SW480 (cell line): ENCODE measurements at regions not wholly inside any gene's neighbourhood (a gene's known extent, or its start where the extent isn't known, plus 50 kb on each side); places are given as distances from the start of the nearest gene placed in this dataset.
"Not testable (repeated sequence)": the region's sequence is repeated elsewhere in the genome, so short reads cannot be mapped to it uniquely, and the experiment has no call there.

ENCODE experiments used
- DNase-seq: peaks from one replicate; pipeline ENCODE4 v3.0.0-alpha.2; 2016; ENCODE audit warnings: low spot score

DNA sequence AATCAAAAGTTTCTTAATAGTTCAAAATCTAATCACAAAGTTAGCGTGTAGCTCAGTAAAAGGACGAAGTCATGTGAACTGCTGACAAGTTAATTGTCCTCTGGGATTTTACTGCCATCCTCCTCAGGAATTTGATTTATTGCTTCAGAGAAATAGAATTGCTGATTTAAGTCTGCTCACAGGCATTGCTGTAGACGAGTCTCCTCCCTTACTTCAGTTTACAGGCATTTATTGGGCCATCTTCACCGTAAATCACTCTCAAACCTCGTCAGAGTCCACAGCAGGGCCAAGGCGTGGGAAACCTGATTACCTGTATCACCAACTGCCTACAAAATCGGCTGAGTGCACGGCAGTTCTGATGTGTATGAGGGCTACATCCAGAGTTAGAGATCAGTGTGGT is 119.1 kb upstream of the PDE10A start:
- DNase-seq: no peak

DNA sequence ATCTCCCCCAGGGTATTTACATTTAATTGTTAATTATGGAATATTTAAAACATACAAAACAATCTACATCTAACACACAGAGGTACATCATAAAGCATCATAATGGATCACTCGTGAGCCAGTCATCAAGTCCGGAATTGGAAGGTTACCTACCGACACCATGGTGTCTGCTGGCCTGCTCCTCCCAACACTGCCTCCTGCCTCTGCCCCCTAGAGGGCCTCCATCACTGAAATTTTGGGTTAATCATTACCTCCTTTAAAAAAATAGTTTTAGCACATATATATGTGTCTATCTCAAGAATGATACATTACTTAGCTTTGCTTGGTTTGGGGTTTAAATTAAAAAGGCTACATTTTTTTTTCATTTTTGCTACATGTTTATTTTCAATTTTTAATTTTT is 114.6 kb upstream of the PDE10A start:
- no peak for DNase-seq

DNA sequence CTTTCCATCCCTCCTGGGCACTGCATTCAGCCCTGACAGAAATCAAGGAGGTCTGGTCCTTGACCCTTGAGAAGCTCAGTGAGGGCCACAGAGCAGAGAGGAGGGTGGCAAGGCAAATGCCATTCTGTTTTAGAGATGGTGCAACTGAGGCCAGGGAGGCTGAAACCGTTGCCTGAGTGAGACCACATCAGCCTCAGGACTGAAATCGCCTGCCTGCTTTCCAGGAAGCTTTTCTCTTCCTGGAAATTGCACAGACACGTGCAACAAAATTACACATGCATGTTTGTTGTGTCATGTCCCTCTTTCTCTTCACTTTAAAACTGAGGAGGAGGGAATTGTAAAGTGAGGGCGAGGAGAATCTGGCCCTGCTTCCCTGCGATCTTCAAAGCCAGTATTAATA is 113.7 kb upstream of the PDE10A start:
- DNase-seq: no peak

DNA sequence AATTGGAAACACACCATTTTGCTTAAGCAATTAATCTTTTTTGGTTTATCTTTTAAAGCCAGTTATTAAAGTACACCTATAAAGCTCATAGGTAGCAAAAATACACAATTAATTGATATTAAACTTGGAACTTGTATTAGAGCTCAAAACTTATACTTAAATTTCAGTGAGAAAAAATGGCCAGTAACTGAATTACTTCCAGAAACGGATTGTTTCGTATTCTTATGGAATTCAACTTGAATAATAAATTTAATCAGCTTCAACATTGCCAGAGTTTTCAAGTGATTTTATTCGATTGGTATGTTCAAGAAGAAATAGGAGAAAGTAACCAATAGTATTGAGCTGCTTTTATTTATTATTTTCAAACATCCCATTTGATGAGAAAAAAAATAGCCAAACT is 112.7 kb upstream of the PDE10A start:
- DNase-seq: no peak

DNA sequence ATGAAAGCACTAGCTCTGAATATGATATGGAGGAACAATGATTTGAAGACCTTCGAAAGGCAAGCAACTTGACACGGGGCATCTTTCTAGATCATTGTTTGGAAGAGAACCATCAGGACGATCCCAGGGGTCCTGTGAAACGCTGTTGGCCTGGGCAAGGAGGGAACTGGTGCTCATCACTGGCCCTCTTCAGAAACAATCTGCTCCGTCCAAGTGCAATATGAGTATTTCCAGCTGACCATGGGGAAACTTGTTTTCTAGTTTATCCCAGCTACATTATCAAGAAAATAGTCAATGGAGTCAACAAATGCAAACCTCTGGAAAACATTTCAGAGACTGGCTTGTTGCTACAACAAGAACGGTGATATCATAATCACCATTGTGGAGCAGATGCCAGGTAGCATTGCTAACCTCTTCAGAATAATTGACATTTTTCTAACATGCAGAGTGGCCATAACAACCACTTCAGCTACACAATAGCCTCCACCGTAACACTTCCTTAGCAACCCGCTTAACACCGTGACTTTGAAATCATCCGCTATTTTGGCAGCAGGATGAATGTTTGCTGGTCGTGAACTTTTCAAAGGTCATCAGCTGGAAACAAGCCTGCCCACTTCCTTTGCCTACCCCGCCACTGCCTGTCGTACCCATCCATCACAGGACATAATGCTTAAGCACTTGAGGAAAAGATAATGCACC is 112.0 kb upstream of the PDE10A start:
- peak; percentile 4 for DNase-seq

DNA sequence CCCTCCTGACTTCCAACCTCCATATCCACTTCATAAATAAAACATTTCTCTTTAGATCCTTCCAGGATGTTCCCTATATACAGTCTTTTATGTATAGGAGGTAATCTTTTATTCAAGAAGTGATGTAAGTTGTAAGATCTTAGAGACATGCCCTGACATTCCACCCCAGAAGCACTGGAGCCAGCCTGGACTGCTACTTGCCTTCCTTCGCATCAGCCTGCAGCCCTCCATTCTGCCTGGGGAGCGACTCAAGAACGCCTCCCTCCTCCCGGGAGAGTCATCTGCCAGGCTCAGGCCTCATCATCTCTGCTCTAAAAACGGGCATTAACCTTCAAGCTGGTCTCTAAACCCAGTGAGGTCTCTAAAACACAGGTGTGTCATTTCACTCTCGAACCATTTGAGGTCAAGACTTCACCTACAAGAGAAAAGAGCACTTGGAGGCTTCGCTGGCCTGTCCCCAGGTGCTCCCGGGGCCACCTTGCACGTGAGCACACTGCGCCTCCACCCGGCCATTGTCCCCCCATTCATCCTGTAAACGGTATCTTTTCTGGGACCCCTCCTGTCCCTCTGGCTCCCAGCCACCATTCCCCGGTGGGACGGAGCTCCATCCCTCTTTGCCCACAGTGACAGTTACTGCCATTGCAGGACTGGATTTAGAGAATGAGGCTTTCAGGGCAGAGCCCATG is 107.5 kb upstream of the PDE10A start:
- no peak for DNase-seq

DNA sequence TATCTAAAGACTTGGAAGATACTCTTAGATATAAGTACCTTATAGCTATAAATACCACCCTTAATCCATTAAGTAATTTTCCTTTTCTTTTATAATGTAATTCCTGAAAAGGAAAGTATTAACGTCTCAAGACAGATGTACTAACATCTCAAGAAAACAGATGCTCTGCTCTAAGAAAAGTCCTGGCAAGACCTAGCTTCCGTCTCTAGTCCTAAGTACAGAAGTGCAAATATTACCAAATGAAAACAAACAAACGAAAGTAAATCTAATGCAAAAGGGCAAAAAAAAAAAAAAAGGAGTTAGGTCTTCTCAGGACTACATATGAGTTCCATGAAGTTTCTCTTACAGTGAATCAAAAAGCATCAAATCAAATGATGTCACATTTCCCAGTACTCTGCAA is 106.8 kb upstream of the PDE10A start:
- no peak for DNase-seq

DNA sequence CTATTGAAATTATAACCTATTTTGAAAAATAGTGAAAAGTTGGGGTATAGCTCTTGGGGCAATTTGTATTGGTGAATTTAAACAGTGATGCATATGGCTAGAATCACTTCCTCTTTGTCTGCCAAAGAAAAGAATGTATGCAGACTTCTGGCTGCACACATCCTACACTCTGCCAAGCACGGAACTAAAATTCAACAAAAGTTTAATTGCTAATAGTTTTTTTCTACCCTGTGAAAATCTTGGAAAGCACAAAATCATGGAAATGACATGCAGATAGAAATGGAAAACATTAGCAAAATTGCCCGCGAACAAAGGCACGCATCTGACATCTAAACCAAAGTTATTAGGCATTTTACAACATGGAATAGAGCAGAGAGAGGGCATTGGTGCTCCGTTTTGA is 106.4 kb upstream of the PDE10A start:
- no peak for DNase-seq

DNA sequence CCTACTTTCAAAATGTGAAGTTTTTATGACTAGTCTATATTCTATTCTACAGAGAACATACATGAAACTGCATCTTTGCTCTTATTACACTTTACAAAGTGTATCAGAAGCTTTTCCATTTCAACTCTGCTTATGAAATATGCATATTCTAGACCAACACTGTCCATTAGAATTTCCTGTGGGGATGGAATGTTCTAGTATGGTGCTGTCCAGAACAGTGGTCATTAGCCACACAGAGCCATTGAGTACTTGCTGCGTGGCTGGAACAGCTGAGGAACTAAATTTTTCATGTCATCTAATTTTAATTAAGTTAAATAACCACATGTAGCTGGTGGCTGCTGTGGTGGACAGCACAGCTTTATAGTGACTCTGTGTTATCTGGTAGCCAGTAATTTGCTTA is 105.9 kb upstream of the PDE10A start:
- no peak for DNase-seq

DNA sequence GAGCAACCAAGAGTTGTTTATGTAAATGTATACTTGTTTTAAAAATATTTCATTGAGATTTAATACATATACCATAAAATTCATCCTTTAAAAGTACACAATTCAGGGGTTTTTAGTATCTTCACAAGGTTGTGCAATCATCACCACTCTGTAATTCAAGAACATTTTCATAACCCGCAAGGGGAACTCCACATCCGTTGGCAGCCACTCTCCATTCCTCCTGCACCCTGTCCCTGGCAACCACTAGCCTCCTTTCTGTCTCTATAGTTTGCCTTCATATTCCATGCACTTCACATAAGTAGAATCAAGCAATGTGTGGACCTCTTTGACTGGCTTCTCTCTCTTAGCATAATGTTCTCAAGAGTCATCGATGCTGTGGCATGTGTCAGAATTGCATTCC is 104.2 kb upstream of the PDE10A start:
- no peak for DNase-seq

DNA sequence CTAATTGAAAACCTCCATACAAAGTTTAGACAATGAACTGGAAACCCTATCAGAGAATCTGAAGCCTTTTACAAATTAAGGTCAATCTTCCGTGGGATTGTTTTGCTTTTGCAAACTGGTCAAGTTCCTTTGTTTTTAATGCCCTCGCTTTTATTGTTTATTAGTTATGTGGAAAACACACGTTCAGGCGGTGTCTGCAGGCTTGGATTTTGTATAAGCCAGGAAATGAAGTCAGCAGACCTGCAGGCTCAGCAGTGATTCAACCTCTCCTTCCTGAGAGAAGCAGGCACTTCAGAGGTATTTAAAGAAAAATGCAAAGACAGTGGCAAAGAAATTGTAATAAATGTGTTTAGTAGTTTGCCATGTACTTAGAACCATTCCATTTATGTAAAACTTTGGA is 103.4 kb upstream of the PDE10A start:
- DNase-seq: no peak

DNA sequence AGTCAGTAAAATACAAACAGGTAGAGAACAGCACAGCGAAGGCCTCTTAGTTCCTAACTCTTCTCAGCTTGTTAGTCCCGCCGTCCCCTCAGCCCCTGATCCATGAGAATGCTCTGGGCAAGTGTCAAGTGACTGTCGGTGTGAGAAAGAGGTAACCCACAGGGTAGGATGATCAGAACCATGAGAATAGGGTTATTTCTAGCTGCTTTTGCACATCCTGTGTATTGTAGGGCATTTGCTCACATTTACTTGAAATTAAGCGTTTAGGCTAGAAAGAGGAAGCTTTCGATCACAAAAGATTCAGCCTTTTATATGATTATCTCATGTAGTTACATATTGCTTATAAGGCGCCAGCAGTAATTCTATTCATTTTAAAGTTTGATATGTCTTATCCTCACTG is 103.0 kb upstream of the PDE10A start:
- no peak for DNase-seq

DNA sequence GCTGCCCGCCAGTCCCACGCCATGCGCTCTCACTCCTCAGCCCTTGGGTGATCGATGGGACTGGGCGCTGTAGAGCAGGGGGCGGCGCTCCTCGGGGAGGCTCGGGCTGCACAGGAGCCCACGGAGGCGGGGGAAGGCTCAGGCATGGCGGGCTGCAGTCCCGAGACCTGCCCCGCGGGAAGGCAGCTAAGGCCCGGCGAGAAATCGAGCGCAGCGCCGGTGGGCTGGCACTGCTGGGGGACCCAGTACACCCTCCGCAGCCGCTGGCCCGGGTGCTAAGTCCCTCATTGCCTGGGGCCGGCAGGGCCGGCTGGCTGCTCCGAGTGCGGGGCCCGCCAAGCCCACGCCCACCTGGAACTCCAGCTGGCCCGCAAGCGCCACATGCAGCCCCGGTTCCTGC is 102.2 kb upstream of the PDE10A start:
- DNase-seq: not testable (repeated sequence)

DNA sequence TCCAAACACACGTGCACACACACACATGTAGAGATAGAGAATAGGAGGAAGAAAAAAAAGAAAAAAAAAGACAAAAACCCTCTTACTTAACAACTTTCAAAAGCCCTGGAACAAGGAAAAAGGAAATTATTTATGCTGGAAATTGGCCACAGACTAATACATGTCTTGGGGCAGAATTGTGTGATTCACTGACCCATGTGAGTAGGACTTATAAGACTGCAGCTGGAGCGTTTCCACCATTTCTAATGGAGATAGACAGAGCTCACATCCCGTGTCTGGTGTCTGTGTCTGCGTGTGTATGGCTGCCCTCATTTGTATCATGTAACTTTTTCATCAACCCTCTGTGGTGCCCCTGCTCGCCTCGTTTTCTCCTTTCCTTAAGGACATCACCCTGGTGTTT is 99.8 kb upstream of the PDE10A start:
- DNase-seq: no peak

DNA sequence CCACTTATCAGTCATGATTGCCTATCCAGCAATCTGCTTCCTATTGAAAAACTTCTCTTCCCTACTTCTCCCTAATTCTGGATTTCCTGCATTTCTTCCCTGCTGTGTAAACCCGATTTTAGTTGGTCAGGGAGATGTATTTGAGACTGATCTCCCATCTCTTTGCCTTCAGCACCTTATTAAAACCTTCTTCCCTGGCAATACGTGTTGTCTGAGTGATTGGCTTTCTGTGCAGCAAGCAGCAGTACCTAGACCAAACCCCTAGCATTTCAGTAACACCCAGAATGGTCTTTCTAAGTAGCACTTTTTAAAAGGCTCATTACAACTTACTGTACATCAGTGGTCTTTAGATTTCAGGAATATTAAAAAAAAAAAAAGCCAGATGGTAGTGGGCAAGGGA is 99.1 kb upstream of the PDE10A start:
- DNase-seq: no peak

DNA sequence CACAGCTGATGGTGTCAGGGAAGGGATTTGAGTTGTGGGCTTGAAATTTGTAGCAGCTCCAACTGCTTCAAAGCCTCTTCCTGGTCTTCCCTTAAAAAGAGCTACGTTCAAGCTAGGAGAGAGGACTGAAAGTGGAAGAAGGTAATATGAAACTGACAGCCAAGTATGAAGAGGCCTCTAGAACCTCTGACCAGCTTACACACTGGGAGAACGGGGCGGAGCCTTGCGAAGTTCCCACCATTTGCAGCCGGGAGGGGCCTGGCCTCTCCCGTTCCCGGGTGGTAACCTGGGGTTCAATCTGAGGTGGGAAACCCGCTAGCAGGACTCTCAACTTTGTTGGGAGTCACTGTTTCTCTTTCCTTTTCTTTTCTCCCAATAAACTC is 97.8 kb upstream of the PDE10A start:
- DNase-seq: no peak

DNA sequence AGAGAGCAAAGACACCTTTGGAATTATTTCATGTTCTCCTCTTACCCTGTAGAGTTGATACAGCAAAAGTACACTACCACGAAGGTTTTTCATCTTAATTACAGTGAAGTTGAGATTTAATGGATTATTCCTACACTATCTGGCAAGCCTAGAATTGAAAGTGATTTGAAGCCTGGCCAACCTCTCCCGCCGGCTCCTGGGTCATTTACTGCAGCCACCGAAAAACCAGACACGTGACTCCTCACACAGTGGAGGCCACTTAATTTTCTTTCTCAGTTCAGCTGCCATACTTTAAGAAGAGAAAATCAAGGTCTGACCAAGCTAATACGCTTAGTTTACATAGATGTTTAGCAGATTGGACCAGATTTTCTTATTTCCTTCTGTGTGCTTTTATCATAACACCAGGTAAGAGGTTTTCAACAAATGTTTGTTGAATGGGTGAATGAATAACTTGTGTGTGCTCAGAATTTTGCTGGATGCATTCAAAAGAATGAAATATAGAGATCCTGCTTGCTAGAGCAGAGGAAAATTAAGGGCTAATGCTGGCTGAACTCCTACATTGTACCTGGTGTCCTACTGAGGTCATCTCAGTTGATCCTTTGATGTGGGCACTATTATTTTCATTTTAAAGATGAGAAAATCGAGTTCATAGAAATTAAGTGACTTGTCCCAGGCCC is 97.2 kb upstream of the PDE10A start:
- no peak for DNase-seq

DNA sequence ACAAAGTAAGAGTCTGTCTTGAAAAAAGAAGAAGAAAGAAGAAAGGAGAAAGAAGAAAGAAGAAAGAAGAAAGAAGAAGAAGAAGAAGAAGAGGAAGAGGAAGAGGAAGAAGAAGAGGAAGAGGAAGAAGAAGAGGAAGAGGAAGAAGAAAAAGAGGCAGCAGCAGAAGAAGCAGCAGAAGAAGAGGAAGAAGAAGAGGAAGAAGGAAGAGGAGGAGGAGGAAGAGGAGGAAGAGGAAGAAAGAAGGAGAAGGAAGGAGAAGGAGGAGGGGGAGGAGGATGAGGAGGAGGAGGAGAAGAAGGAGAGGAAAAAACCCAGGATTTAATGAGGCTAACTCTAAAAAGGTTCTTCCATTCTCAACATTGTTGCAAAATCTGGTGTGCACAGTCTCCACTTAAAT is 95.4 kb upstream of the PDE10A start:
- no peak for DNase-seq

DNA sequence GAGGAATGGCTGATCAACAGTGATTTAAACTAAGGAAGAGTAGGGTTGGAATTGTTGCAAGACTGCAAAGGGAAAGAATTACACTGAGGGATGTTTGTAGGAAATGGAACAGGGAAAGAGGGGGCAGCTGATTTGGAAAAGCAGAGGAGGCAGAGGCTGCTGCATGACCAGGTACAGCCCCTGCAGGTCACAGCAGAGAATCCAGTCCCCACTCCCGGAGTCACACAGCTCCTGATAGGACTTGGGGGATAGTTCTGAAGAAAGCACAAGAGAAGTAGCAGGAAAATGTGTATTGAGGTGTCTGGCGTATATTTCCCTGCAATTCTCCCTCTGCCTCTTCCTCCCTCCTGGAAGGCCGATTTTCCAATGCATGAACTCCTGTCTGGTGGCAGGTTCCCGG is 92.5 kb upstream of the PDE10A start:
- DNase-seq: no peak

DNA sequence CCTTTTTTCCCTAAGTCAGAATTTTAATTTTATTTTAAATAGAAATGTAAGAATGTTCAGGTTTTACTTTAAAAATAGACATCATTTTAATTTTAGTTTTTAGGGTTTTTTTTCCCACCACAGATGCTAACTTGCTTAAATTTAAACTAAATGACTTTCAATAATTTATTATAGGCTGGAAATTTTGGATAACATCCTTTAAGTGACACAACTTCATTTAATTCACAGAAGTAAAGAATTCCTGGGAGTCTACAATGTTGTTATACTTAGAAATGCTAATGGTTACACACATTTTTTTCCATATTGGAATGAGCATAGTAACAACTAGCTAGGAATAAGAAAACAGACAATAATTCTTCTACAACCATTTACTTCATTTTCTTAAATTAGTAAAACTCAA is 90.5 kb upstream of the PDE10A start:
- no peak for DNase-seq

DNA sequence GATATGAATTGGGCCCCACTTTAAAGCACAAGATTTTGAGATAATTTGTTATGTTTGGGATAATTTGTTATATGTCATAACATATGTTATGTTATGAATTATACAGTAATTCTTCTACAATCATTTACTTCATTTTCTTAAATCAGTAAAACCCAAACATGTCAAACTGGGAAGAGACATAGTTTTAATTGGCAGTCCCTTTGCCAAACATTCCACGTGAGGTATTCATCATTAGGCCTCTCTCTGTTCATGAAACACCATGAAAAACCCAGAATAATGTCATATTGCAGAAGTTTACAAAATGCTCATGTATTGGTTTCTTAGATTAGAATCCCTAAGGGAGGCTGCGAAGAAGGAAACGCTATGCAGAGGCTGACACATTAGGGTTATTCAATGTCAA is 89.4 kb upstream of the PDE10A start:
- no peak for DNase-seq

DNA sequence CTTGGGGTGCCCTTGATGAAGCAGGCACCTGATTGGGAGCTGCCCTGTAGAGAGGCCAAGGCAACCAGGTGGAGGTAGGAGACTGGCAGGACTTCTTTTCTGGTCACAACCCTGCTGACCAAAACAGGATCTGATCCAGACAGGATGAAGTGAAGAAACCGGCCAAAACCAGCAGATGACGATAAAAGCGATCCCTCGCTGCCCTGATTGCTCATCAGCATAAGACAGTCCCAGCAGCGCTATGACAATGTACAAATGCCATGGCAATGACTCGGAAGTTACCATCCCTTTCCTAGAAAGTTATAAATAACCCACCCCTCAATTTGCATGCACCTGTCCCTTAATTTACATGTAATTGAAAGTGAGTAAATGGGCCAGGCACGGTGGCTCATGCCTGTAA is 88.4 kb upstream of the PDE10A start:
- DNase-seq: no peak

DNA sequence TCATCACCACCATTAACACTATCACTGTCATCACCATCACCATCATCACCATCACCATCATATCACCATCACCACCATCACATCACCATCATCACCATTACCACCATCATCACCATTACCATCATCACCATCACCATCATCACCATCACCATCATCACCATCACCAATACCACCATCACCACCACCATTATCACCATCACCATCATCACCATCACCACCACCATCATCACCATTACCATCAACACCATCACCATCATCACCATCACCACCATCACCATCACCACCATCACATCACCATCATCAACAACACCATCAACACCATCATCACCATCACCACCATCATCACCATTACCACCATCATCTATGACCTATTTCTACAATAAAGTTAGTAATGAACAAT is 86.1 kb upstream of the PDE10A start:
- DNase-seq: no peak

DNA sequence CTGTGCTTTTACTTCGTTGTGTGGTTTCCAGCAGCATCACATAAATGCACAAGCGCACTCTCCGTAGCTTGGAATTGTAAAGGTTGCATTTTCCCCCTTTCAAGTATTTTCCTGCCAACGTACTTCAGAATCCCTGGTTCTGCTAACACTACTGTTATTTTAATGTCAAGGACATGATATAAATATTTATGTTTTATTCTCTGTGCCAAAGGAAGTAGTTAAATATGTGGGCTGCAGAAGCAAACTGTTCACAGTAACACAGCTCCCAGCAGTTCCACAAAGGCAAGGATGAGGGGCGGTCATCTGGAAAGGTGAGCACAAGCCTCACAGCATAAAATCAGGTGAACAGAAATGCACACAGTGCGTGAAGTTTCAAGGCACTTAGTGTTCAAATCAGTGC is 85.3 kb upstream of the PDE10A start:
- no peak for DNase-seq
